ENCODE measurements at regions not wholly inside any gene's neighbourhood (a gene's known extent, or its start where the extent isn't known, plus 50 kb on each side); places are given as distances from the start of the nearest gene placed in this dataset.

GRCh38 chr16:64468515-64469090 is 653.3 kb downstream of the CDH11 start:
- no peak for DNase-seq (ENCODE audit: low read depth)

- peak; percentile 60 for DNase-seq (ENCODE audit: low read depth)
Observed at GRCh38 chr16:64459821-64460220, 662.0 kb downstream of the CDH11 start.

- DNase-seq (ENCODE audit: low read depth): no peak
Observed at GRCh38 chr16:64459402-64459801, 662.5 kb downstream of the CDH11 start.

GRCh38 chr16:64455275-64455674 is 666.6 kb downstream of the CDH11 start:
- DNase-seq (ENCODE audit: low read depth): peak; percentile 45

GRCh38 chr16:64453646-64454045 is 668.2 kb downstream of the CDH11 start:
- DNase-seq (ENCODE audit: low read depth): peak; percentile 57

- DNase-seq (ENCODE audit: low read depth): no peak
Observed at GRCh38 chr16:64452446-64452845, 669.4 kb downstream of the CDH11 start.

GRCh38 chr16:64450177-64450576 is 671.7 kb downstream of the CDH11 start:
- DNase-seq (ENCODE audit: low read depth): peak; percentile 72

GRCh38 chr16:64449506-64449905 is 672.4 kb downstream of the CDH11 start:
- DNase-seq (ENCODE audit: low read depth): no peak

GRCh38 chr16:64445649-64446048 is 676.2 kb downstream of the CDH11 start:
- DNase-seq (ENCODE audit: low read depth): peak; percentile 42

- DNase-seq (ENCODE audit: low read depth): no peak
Observed at GRCh38 chr16:64445245-64445644, 676.6 kb downstream of the CDH11 start.

- peak; percentile 98 for DNase-seq (ENCODE audit: low read depth)
Observed at GRCh38 chr16:64440421-64440831, 681.4 kb downstream of the CDH11 start.

GRCh38 chr16:64440005-64440404 is 681.9 kb downstream of the CDH11 start:
- no peak for DNase-seq (ENCODE audit: low read depth)

GRCh38 chr16:64437706-64438324 is 684.0 kb downstream of the CDH11 start:
- DNase-seq (ENCODE audit: low read depth): no peak

GRCh38 chr16:64434526-64435069 is 687.3 kb downstream of the CDH11 start:
- no peak for DNase-seq (ENCODE audit: low read depth)

- peak; percentile 76 for DNase-seq (ENCODE audit: low read depth)
Observed at GRCh38 chr16:64428463-64429113, 693.3 kb downstream of the CDH11 start.

GRCh38 chr16:64426131-64426666 is 695.7 kb downstream of the CDH11 start:
- no peak for DNase-seq (ENCODE audit: low read depth)

- DNase-seq (ENCODE audit: low read depth): no peak
Observed at GRCh38 chr16:64425381-64425780, 696.5 kb downstream of the CDH11 start.

- no peak for DNase-seq (ENCODE audit: low read depth)
Observed at GRCh38 chr16:64422259-64422658, 699.6 kb downstream of the CDH11 start.

- no peak for DNase-seq (ENCODE audit: low read depth)
Observed at GRCh38 chr16:64421515-64421914, 700.3 kb downstream of the CDH11 start.

- DNase-seq (ENCODE audit: low read depth): no peak
Observed at GRCh38 chr16:64419832-64420231, 702.0 kb downstream of the CDH11 start.

- DNase-seq (ENCODE audit: low read depth): peak; percentile 43
Observed at GRCh38 chr16:64417711-64418227, 704.1 kb downstream of the CDH11 start.

- DNase-seq (ENCODE audit: low read depth): peak; percentile 78
Observed at GRCh38 chr16:64416216-64417005, 705.5 kb downstream of the CDH11 start.

Data from RPMI7951 (cell line).